IPS-NIHi11 (cell line): ENCODE measurements at regions not wholly inside any gene's neighbourhood (a gene's known extent, or its start where the extent isn't known, plus 50 kb on each side); places are given as distances from the start of the nearest gene placed in this dataset.
"Not testable (repeated sequence)": the region's sequence is repeated elsewhere in the genome, so short reads cannot be mapped to it uniquely, and the experiment has no call there.

Experiments used
- DNase-seq: peaks from one replicate; pipeline ENCODE4 v3.0.0; 2012; ENCODE audit warnings: mixed read lengths, low spot score

DNA sequence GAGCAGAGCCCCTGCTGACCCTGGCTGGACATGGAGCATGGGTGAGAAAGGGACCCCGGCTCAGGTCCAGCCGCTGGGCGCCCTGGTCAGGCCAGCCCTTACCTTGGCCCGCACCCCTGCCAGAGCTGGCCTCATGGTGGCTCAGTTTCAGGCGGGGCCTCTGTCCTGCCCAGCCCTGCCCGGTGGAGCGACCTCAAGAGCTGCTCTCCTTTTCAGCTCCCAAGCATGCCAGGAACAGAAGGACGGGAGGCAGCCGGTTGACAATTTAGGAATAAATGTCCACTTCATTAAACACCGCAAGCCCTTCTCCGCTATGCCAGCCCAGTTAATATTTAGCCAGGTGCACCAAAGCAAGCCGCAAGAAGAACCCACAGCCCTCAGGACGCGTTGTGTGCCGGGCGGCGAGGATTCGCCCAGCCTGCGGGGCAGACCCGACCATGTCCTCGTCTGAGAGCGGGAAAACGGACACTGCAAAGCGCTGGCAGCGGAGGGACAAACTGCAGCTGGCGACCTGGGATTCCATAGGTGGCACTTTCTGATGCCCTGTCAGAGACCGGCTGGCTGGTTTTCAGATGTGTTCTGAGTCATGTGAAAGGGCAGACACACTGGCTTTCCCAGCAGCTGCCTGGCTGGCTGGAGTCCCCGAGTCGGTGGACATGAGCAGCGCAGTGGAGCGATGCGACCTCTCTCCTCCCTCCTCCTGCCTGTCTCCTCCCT lies 221.9 kb downstream of the TTLL2 start:
- no peak for DNase-seq

DNA sequence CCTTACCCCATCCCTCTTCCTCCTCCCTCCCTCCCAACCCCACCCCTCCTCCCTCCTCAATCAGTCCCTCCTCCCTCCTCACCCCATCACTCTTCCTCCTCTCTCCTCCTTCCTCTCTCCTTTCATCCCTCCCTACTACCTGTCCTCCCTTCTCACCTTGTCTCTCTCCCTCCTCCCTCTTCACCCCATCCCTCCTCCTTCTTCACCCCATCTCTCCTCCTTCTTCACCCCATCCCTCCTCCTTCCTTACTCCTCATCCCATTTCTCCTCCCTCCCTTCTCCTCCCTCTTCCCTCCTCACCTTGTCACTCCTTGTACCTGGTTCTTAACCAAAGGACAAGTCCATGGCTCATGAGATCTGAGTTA lies 222.4 kb downstream of the TTLL2 start:
- no peak for DNase-seq

DNA sequence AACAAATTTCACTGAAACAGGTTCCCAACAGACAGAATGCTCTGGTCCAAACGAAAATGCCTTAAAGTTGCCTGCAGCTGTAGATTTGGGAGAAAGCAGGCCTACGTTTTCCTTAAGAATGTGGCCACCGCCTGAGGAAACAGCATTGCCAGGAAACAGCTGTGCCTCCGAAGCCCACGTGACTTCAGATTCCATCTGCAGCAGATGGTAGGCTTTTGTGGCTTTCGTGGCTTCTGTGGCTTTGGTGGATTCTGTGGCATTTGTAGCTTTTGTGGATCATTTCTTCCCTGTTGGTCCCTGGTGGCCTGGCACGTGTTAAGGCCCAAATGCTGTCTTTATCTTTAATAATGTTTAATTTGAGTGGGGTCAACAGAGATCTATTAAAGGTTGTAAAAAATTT lies 222.9 kb downstream of the TTLL2 start:
- DNase-seq, result no peak

DNA sequence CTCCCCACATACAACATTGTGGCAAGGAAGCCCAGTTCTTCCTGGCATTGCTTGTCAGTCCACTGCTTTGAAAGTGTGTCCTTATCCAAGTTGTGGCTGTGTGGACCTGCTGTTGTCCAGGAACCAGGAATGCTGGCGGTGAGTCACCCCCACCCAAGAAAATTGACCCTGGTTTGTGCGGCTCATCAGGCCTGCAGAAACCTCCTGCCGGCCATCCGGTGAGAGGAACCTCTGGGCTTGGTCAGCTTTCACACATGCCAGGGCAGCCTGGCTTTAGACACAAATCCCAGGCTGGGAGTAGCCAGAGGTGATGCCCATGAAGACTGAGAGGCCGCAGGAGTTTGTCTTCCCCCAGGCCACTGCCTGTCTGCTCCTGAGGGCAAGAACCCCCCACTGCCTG lies 223.6 kb downstream of the TTLL2 start:
- no peak for DNase-seq

DNA sequence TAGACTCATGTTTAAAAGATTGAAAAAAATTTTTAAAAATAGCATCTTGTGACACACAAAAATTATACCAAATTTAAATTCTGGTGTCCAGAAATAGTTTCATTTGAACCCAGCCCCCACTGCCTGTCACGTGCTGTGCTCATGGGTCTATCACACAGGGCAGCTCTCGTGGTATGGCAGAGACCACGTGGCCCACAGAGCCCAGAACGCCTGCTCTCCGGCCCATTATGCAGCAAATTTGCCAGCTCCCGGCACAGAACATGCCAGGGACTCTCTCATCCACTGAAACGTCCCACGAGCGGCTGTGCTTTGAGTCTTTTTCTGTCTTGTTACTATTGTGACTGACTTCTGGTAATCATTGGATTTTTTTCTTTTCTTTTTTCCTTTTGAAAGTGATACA lies 224.3 kb downstream of the TTLL2 start:
- no peak for DNase-seq

DNA sequence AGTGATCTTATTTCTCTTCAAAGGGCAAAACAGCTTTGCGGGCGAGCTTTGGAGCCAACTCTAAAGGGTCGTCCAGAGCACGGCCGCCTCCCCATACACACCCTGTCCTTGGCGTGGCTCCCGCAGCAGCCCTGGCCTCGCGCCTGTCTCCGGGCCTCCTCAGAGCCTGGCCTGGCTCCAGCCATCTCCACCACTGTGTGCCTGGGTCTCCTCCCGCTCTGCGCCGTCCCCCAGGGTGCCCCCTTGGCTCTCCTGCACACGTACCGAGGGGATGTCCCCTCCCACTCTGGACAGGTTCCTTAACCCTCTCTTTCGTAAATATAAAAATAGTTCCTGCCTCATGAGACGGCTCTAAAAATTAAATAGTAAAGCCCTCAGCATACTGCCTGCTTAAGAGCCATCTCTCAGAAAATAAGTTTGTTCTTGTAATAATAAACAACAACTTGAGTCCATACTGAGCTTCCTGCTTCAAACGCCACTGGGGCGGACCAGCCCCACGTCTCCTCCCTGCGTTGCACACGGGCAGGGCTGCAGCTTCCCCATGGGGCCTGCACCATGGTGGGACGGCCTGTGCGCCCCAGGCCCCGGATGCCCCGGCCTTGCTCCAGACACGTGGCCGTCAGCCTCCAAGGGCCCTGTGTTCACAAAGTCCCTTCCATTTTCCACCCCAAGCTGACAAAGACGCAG lies 226.2 kb downstream of the TTLL2 start:
- DNase-seq, result no peak

DNA sequence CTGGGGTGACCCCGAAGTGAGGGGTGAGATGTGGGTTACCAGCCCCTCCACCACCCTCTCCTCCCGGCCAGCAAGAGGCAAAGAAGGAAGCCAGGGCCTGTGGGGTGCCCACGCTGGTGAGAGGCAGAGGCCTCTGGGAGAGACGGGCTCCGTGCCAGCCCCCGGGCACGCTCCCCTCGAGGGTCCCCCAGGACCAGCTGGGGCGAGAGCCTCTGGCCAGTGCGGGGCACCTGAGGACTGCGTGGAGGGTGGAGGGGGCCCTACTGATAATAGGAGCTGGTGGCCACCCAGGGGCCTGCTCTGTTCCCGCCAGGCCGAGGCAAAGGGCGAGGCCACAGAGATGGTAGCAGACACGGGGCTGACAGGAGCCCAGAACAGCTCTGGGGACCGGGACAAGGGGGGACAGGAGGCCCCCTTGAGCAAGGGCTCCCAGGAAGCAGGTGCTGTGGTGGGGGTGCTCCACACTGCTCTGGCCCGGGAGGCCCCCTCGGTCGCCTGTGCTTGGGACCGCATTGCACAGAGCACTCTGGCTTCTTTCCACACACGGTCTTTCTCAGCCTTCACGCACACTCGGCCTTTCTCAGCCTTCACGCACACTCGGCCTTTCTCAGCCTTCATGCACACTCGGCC lies 226.9 kb downstream of the TTLL2 start:
- no peak for DNase-seq

DNA sequence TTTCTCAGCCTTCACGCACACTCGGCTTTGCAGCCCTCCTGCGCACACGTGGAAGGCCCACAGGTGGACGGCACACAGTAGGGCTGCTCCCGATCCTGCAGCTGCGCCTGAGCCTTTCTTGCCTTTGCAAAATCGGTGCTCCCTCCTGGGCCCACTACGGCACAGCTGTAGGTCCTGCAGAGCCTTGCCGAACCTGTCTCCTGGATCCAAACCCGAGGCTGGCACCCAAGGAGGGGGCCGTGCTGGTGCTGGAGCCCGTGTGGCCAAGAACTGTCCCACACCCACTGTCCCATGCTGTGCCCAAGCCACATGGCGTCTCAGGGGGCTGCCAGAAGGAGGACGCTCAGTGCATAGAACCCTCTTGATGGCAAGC lies 227.4 kb downstream of the TTLL2 start:
- no peak for DNase-seq

DNA sequence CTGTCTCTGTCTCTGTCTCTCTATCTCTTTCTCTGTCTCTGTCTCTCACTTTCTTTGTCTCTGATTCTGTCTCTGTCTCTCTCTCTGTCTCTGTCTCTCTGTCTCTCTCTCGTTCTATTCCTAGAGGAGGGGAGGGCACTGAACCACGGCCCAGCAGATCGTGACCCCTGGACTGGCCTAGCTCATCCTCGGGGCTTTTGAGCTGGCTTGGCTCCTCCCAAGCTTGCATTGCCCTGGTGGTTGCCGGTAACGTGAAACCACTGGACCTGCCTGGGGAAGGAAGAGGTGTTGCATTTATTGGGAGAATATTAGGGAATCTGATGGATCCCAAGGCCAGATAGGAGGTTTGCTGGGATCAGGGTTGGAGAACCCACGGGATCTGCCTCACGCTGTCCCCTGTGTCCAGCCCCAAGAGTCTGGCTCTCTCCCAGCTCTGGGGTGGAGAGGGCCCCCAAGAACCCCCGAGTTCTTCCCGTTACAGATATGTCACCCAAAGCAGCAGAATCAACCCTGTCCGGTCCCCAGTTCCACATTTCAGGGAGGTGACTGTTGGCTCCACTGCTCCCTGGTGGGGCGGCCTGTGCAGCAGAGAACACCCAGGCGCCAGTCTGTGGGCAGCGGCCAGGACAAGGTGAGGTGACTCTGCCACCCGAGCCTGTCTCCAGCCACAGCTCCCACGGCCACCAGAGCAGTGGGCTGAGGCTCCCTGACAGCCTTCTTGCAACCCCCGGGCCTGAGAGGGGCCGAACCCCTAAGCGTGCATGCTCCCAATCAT lies 228.3 kb downstream of the TTLL2 start:
- no peak for DNase-seq

DNA sequence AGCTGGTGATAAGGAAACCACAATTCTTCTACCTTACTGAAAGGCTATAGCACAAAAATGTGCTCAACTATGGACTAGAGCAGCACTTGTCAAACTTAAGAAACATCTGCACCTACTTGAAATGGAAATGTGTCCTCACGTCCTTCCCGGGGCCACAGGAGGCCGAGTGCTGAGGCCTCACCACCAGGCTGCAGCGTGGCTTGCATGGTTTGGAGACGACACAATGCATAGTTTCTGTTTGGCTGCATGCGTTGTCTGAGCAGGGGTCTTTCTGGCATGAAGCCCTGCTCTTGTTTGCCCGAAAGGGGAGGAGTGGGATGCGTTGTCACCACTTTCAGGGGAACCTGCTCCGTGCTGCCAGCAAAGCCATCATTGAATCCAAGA lies 228.8 kb downstream of the TTLL2 start:
- DNase-seq, result no peak

DNA sequence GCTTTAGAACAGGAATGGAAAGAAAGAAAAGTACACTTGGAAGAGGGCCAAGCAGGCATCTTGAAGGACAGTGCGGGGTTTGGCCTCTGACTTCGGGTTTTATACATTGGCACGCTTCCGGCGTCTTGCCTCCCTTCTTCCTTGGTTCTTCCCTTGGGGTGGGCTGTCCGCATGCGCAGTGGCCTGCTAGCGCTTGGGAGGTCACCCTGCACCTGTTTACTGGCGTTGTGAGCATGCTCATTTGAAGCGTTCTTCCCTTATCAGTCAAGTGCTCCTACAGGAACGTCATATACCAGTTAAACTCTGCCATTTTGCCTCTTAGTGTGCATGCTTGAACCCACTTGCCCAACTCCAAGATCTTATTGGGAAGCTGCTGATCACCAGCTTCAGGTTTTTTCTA lies 230.0 kb downstream of the TTLL2 start:
- no peak for DNase-seq

DNA sequence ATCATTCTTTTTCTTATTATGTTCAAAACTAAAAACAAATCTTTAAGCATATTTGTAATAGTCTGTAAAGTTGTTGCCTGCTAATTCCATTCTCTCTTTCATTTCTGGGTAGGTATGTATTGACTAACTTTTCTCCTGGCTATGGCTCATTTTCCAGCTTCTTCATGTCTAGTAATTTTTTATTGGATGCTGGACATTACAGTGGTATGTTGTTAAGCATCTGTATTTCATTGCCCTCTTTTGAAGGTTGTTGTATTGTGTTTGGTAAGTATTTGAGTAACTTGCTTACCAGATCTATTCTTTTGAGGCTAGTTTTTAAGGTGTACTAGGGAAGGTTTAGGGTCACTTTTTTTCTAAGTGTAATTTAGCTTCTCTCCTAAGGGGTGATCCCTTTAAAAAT lies 230.9 kb downstream of the TTLL2 start:
- DNase-seq, result no peak

DNA sequence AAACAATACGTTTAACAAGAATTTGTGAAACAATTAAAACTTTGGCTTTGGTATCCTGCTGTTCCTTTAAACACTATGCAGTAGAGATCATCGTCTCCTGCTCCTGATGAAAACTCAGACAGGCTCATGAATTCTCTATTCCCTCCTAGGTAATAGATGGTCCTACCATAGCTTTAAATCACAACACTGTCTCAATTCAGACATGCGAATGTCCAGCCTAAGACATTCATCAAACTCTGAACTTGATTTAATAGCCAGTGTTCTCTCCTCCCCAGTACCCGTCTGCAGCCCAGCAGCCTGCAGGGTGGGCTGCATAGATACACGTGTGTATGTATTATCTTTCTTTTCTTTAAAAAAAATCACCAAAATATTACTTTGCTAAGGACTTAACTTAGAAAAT lies 232.8 kb downstream of the TTLL2 start:
- DNase-seq, result no peak

DNA sequence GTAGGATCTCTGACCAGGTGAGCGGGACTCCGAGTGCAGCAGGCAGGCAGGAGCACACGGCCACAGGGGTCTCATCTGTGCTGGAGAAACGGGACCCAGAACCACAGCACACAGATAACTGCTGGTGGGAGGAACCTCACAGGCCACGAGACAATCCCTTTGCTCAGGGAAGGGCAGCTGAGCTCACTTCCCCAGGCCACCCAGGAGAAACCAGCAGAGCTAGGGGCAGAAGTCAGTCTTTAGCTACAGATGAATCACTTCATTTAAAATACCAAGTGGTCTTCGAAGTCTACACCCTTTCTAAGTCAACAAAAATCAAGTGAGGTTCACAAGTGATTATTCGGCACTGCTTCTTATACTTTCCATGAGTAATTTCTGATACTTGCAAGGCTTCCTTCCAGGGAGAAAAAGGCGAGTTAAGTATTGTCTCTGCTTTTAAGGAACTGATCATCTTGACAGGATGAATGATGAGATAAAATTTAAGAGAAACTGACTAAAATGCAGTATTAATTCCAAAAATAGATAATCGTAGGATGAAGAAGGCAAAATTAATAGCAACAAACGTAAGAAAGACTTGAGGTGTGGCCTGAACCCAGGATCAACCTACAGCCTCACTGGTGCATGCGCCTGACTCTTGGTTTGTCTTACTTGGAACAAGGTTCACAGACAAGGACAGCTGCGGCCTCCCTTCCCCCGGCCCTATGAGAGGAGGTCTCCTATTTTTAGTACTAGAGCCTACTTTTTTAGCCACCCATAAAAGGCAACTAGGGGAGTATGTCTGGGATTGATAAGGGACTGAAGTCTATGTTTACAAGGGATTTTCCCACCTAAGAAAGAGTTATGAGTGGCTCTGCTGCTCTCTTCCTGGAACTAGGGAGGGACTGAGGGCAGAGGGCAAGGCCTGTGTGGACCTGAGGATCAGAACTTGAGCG lies 233.6 kb downstream of the TTLL2 start:
- no peak for DNase-seq

DNA sequence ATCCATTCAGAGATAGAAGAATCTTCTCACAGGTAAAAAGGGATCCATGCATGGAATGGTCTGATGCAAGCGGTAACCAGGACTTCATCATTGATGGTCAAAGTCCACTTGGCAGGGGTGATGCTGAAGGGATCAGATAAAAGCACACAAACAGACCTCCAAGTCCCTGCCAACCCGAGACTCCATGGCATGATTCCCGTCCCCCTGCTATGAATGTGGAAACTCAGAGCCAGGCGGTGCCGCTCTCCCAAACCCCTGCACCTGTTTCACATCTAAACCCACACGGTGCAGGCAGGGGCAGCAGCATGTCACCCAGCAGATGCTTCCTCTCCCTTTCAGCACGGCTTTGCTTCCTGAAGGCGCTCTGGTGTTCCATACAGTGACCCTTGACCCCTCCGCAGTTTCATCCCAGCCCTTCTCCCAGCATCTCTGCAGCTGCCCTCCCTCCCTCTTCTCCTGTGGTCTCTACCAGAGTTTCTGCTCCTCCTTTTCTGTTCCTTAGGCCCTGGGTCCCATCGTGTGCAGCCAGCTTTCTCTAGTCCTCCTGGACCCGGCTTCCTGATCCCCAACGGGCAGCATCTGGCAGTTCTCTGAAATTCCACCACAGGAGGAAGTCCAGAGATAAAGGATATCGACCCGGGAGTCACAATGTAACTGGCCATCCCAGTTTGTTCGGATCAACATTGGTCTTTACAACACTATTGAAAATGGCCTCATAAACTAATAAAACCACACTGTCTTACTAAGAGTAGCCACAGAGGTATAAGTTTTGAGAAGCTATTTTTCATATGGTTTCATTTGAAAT lies 235.0 kb downstream of the TTLL2 start:
- DNase-seq, result no peak

DNA sequence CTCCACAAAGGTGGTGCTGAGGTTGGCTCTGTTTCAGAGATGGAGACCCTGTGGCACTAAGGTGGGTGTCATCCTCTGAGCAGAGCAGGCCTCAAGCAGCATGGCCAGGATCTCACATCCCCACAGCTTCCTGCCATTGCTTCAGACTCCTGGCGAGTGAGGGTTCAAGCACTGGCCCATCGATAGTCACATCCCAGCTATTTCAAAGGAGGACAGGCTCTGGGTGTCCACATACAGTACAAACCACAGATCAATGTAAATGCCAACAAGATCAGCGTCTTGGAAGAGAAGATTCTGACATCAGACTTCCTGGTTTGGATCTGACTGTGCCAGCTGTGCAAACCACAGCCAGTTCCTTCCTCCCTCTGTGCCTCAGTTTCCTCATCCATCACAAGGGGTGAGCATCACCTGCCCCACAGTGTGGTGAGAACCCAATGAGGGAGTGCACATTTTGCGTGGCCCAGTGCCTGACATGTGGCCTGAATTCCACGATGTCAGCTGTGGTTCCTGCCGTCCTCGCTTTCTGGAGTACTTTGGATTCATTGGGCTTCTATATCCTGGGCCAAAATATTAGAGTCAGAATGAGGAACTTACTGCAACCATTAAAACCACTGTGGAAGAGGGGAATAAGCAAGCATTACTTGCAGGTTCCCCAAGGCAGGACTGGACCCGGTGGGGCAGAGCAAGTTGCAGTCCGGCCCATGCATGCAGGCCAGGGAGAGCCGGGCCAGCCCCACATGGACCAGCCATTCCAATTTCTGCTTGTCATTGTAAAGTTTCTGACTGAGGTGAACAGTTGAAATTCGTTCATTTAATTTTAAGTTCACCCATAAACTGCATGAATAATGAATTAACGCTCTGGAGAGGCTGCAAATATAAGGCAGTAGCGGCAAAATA lies 236.0 kb downstream of the TTLL2 start:
- DNase-seq, result peak; percentile 2

DNA sequence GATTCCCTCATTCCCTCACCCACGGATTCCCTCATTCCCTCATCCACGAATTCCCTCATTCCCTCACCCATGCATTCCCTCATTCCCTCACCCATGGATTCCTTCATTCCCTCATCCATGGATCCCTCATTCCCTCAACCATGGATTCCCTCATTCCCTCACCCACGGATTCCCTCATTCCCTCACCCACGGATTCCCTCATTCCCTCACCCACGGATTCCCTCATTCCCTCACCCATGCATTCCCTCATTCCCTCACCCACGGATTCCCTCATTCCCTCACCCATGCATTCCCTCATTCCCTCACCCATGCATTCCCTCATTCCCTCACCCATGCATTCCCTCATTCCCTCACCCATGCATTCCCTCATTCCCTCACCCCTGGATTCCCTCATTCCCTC lies 238.0 kb downstream of the TTLL2 start:
- not testable (repeated sequence) for DNase-seq

DNA sequence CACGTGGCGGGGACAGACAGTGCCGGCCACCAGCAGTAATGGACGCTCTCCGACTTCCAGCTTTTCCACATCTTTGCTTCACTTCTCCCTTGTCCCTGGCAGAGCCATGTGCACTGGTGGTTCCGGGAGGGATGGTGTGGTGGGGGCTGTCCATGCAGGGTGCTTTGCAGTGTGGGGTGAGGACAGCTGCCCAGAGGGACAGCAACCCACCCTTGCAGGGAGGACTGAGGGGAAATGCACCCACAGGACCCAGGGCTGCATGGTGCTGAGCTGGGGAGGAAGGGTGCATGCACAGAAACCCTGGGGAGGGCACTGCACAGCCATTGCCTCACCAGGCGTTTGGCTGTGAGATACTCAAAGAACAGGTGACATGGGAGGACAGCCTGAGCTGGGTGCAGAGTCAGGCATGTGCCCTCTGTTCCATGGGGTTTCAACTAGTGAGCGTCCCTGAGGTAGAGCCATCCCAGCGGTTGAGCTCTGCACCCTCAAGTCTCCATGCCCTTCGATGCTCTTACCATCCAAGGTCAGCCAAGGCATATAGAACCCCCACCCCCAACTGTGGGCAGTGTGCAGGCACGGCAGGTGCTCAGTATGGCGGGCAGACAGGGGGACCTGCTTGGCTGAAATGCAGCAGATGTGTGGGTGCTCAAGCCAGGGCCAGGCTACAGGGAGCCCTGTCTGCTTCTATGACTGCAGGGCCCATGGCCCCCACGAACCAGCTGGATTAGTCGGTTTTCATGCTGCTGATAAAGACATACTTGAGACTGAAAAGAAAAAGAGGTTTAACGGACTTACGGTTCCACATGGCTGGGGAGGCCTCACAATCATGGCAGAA lies 239.7 kb downstream of the TTLL2 start:
- DNase-seq, result peak; percentile 4

DNA sequence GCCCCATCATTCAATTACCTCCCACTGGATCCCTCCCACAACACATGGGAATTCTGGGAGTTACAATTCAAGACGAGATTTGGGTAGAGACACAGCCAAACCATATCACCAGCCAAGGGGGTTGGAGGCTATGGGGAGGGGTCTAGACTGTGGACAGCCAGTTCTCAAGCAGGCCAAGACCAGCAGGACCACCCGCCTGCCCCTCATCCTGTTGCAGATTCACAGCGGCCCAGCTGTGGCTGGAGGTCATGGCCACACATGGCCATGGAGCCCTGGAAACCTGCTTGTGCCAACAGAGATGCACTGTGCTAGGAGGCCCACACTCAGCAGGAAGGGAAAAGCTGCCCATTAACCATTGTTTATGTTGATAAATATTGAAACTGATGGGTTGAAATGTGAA lies 240.5 kb downstream of the TTLL2 start:
- DNase-seq, result no peak
